Erythroblast (primary cell): ENCODE measurements at regions not wholly inside any gene's neighbourhood (a gene's known extent, or its start where the extent isn't known, plus 50 kb on each side); places are given as distances from the start of the nearest gene placed in this dataset.

ENCODE experiments used
- DNase-seq, 2 experiments: peaks; one replicate each; lab custom pipeline; 2025; lab: John Stamatoyannopoulos, UW
- GATA1 ChIP-seq: IDR thresholded peaks from 2 replicates; pipeline ENCODE4 v1.6.1; 2011; ENCODE audit warnings: low read depth, mild to moderate bottlenecking, control low read depth, low read length, moderate library complexity
- POLR2A ChIP-seq: IDR thresholded peaks from 2 replicates; pipeline ENCODE4 v1.6.1; 2011; ENCODE audit warnings: mild to moderate bottlenecking, low read length

- no peak for DNase-seq
- TF ChIP-seq POLR2A (no peak), GATA1 (no peak)
These were observed 324.8 kb downstream of the SMOC2 start for GRCh38 chr6:168765752-168766151.

- TF ChIP-seq POLR2A (no peak), GATA1 (no peak)
These were observed 315.1 kb downstream of the SMOC2 start for GRCh38 chr6:168756009-168756634.

GRCh38 chr6:168746643-168747042 lies 305.7 kb downstream of the SMOC2 start:
- DNase-seq = no peak
- no peak for TF ChIP-seq GATA1
- TF ChIP-seq POLR2A = no peak

More at GRCh38 chr6:168756009-168756634, 315.1 kb downstream of the SMOC2 start:
- no peak for DNase-seq

- DNase-seq = no peak
- TF ChIP-seq GATA1 (no peak), POLR2A (no peak)
These were observed 305.0 kb downstream of the SMOC2 start for GRCh38 chr6:168746013-168746412.

GRCh38 chr6:168744861-168745260 lies 303.9 kb downstream of the SMOC2 start:
- no peak for DNase-seq
- TF ChIP-seq POLR2A = no peak
- TF ChIP-seq GATA1 = no peak

GRCh38 chr6:168741942-168742782 lies 301.2 kb downstream of the SMOC2 start:
- TF ChIP-seq GATA1 = no peak
- no peak for TF ChIP-seq POLR2A
- DNase-seq = no peak

- no peak for TF ChIP-seq POLR2A
- TF ChIP-seq GATA1 = no peak
- DNase-seq = no peak
These were observed 300.3 kb downstream of the SMOC2 start for GRCh38 chr6:168741305-168741704.

GRCh38 chr6:168739381-168739780 lies 298.4 kb downstream of the SMOC2 start:
- no peak for TF ChIP-seq POLR2A
- no peak for TF ChIP-seq GATA1
- no peak for DNase-seq

GRCh38 chr6:168737481-168737880 lies 296.5 kb downstream of the SMOC2 start:
- no peak for DNase-seq
- TF ChIP-seq POLR2A (no peak), GATA1 (no peak)

- no peak for DNase-seq
- no peak for TF ChIP-seq POLR2A
- no peak for TF ChIP-seq GATA1
These were observed 296.0 kb downstream of the SMOC2 start for GRCh38 chr6:168737014-168737413.

GRCh38 chr6:168736039-168736438 lies 295.1 kb downstream of the SMOC2 start:
- TF ChIP-seq GATA1 (no peak), POLR2A (no peak)
- no peak for DNase-seq

- TF ChIP-seq GATA1 = no peak
- no peak for TF ChIP-seq POLR2A
- no peak for DNase-seq
These were observed 294.4 kb downstream of the SMOC2 start for GRCh38 chr6:168735268-168735949.

- TF ChIP-seq GATA1 (no peak), POLR2A (no peak)
- no peak for DNase-seq
These were observed 293.5 kb downstream of the SMOC2 start for GRCh38 chr6:168734523-168734922.

- no peak for TF ChIP-seq POLR2A
- TF ChIP-seq GATA1 = no peak
- DNase-seq = no peak
These were observed 291.7 kb downstream of the SMOC2 start for GRCh38 chr6:168732676-168733075.
